ENCODE measurements at regions not wholly inside any gene's neighbourhood (a gene's known extent, or its start where the extent isn't known, plus 50 kb on each side); places are given as distances from the start of the nearest gene placed in this dataset.

DNA sequence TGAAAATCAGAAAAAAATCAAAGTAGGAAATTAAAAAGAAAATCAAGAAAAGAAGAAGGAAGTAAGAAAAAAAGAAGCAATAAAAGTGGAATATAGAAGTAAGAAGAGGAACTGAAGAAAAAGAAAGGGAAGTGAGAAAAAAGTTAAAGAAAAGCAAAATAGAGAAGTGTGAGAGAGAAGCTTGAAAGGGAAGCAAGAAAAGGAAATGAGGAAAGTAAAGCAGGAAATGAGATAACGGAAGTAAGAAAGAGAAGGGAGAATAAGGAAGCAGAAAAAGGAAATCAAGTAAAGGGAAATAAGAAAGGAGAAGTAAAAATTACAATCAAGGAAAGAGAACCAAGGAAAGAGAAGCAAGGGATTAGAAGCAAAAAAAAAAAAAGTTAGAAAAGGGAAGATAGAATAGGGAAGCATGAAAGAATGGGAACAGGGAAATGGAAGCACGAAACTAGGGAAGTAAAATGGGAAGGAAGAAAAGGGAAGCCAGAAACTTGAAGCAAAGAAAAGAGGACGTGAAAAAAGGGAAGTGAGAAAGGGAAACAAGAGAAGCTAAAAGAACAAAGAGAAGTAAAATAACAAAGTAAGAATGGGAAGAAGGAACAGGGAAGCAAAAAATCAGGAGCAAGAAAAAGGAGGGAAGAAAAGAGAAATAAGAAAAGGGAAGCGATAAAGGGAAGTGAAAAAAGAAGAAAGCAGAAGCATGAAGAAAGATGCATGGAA is 243.3 kb upstream of the NCKAP5 start:
- H4K8ac ChIP-seq (replicated peaks; ENCODE audit: insufficient read length, low read depth, low read length): no peak overlapping the region
- no peak overlapping the region for H3T11ph ChIP-seq (ENCODE audit: low read length)
- no peak overlapping the region for H4K5ac ChIP-seq (ENCODE audit: insufficient read length, low read depth, low read length)
- no peak overlapping the region for H2BK12ac ChIP-seq (ENCODE audit: insufficient read length, low read depth, low read length)
- H3K9me3 ChIP-seq (ENCODE audit: control insufficient read depth, low read depth, low read length): no peaks in the 10 kb centered on the region
- no peak overlapping the region for H2BK5ac ChIP-seq (ENCODE audit: insufficient read length, low read length)
- H2AFZ ChIP-seq (ENCODE audit: low read length): no peak overlapping the region
- Mint-ChIP-seq H3K27ac (no peak overlapping the region), H3K27me3 (ENCODE audit: low read depth) (peaks cover 20% of the 10 kb centered on the region), H3K36me3 (ENCODE audit: insufficient read depth in 1 of 3, low read depth in 3 of 3) (no peaks in the 10 kb centered on the region; a peak in 1 of 7 replicates), H3K4me1 (no peaks in the 10 kb centered on the region), H3K4me3 (no peak overlapping the region), H3K9me3 (peaks cover 1 to 6% of the 10 kb centered on the region in 2 experiments; a peak in 1 of 5 replicates)
- H2BK120ac ChIP-seq (ENCODE audit: low read depth, low read length, poor library complexity, severe bottlenecking): no peak overlapping the region
- no peak overlapping the region for H3K56ac ChIP-seq (ENCODE audit: insufficient read length, low read depth, low read length)
- no peak overlapping the region for H3K27ac ChIP-seq (ENCODE audit: insufficient read length, low read depth, low read length)
- H2AK5ac ChIP-seq (ENCODE audit: insufficient read length, low read length): no peak overlapping the region
- H3K14ac ChIP-seq (ENCODE audit: insufficient read depth, low read length): no peak overlapping the region
- no peak overlapping the region for H2BK15ac ChIP-seq (ENCODE audit: low read depth, low read length)
- H3K4me1 ChIP-seq (ENCODE audit: insufficient read depth, low read length): no peaks in the 10 kb centered on the region; the same call in 1 of the 2 replicates
- no peak for DNase-seq
- H3K27me3 ChIP-seq (ENCODE audit: insufficient read depth, low read length): no peaks in the 10 kb centered on the region
- H3K23ac ChIP-seq (ENCODE audit: insufficient read length, low read depth, low read length): no peak overlapping the region
- H3K23me2 ChIP-seq (ENCODE audit: insufficient read length, low read depth, low read length, poor library complexity, severe bottlenecking): no peaks in the 10 kb centered on the region
- no peaks in the 10 kb centered on the region for H3K79me1 ChIP-seq (ENCODE audit: insufficient read depth, low read depth, low read length, poor library complexity, severe bottlenecking)
- H3K79me2 ChIP-seq (ENCODE audit: insufficient read depth, low read length): no peaks in the 10 kb centered on the region
- no peak overlapping the region for H3K18ac ChIP-seq (ENCODE audit: insufficient read length, low read depth, low read length)
- TF ChIP-seq, protein P1, sequence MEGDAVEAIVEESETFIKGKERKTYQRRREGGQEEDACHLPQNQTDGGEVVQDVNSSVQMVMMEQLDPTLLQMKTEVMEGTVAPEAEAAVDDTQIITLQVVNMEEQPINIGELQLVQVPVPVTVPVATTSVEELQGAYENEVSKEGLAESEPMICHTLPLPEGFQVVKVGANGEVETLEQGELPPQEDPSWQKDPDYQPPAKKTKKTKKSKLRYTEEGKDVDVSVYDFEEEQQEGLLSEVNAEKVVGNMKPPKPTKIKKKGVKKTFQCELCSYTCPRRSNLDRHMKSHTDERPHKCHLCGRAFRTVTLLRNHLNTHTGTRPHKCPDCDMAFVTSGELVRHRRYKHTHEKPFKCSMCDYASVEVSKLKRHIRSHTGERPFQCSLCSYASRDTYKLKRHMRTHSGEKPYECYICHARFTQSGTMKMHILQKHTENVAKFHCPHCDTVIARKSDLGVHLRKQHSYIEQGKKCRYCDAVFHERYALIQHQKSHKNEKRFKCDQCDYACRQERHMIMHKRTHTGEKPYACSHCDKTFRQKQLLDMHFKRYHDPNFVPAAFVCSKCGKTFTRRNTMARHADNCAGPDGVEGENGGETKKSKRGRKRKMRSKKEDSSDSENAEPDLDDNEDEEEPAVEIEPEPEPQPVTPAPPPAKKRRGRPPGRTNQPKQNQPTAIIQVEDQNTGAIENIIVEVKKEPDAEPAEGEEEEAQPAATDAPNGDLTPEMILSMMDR (conservative IDR thresholded peaks at IDR 0.05): no peak
- no peak overlapping the region for H4K91ac ChIP-seq (ENCODE audit: insufficient read length, low read depth, low read length)
- WGBS (ENCODE audit: extremely low coverage, insufficient read length, low lambda C conversion rate): 100% methylated on average over 2 of the region's 4 CpGs
- H3K4ac ChIP-seq (ENCODE audit: low read depth, low read length): no peak overlapping the region
- H3K4me2 ChIP-seq (ENCODE audit: insufficient read depth, insufficient read length, low read length): no peak overlapping the region
- H3K9ac ChIP-seq (ENCODE audit: extremely low read depth, insufficient read length, low read length): no peak overlapping the region
- no peaks in the 10 kb centered on the region for H4K20me1 ChIP-seq (ENCODE audit: control insufficient read depth, insufficient read depth, insufficient read length)
- no peak overlapping the region for H2BK20ac ChIP-seq (ENCODE audit: low read depth, low read length, poor library complexity, severe bottlenecking)
